ENCODE measurements at regions not wholly inside any gene's neighbourhood (a gene's known extent, or its start where the extent isn't known, plus 50 kb on each side); places are given as distances from the start of the nearest gene placed in this dataset.

DNA sequence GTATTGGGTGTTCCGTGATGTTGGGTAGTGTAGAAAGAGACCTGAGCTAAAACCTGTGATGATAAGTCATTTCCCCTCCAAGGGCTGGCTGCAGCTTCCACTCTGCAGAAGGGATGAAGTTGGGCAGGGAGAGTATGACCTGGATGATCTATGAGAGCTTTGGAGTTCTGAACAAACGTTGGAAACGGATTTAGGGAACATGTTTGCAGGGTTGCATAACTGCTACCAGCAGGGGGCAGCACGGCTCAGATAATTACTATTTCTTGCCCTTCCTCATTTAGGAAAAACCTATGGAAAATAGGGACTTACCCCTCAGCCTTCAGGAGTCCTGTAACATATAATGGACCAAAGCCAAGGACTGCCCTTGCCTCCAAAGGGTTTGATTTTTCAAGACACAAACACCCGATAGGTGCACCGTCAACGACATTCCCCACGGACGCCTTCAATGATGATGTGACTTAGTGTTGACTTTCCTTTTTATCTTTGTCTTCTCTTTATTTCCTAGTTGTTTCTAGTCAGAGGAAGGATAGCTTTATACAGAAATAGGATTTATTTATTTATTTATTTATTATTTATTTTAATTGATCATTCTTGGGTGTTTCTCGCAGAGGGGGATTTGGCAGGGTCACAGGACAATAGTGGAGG is 164.9 kb upstream of the SASH1 start:
- H3K36me3 ChIP-seq = no peaks in the 10 kb centered on the region
- TF ChIP-seq, protein P1, sequence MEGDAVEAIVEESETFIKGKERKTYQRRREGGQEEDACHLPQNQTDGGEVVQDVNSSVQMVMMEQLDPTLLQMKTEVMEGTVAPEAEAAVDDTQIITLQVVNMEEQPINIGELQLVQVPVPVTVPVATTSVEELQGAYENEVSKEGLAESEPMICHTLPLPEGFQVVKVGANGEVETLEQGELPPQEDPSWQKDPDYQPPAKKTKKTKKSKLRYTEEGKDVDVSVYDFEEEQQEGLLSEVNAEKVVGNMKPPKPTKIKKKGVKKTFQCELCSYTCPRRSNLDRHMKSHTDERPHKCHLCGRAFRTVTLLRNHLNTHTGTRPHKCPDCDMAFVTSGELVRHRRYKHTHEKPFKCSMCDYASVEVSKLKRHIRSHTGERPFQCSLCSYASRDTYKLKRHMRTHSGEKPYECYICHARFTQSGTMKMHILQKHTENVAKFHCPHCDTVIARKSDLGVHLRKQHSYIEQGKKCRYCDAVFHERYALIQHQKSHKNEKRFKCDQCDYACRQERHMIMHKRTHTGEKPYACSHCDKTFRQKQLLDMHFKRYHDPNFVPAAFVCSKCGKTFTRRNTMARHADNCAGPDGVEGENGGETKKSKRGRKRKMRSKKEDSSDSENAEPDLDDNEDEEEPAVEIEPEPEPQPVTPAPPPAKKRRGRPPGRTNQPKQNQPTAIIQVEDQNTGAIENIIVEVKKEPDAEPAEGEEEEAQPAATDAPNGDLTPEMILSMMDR (IDR thresholded peaks at IDR 0.05) = peak; percentile 71
- H3K27me3 ChIP-seq = no peaks in the 10 kb centered on the region
- H3K4me1 ChIP-seq = no peaks in the 10 kb centered on the region
- H3K27ac ChIP-seq = no peak overlapping the region
- peak; percentile 69 for DNase-seq
- intact Hi-C loops (cut with DNase I) = loop anchor here (2.0 to 10.0 kb wide), 3 partner anchors 71 to 783 kb away; no protein-coding TSS in a partner anchor
- no peaks in the 10 kb centered on the region for H3K9me3 ChIP-seq
- H3K4me3 ChIP-seq = no peak overlapping the region
- H3K9ac ChIP-seq (ENCODE audit: low read depth in 2 of 2, low read length in 2 of 2) = no peak overlapping the region

DNA sequence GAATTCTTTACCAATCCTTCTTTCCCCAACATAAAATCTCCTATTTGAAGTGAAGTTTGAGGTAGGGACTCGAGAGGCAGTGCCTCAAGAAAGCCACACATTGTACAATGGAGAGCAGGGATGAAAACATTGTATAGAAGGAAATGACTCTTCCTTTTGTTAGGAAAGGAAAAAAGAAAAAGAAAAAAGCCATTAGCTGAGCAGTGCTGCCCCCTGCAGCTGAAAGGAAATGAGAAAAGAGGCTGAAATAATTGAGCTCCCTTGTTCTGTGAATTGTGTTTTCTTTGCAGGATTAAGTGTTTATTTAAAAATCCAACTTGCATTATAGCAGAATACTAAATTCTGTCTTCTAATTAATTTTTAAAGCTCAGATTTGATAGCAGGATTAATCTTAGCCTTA is 162.9 kb upstream of the SASH1 start:
- TF ChIP-seq, protein P1 (IDR thresholded peaks at IDR 0.05) = peak; percentile 35
- Histone ChIP-seq H3K4me1 (no peaks in the 10 kb centered on the region), H3K27me3 (no peaks in the 10 kb centered on the region), H3K36me3 (no peaks in the 10 kb centered on the region), H3K9ac (ENCODE audit: low read depth in 2 of 2, low read length in 2 of 2) (no peak overlapping the region), H3K9me3 (no peaks in the 10 kb centered on the region), H3K27ac (no peak overlapping the region), H3K4me3 (no peak overlapping the region)
- DNase-seq = no peak
- intact Hi-C loops (cut with DNase I) = loop anchor here (10.0 kb wide), 1 partner anchor 785 kb away; no protein-coding TSS in a partner anchor

DNA sequence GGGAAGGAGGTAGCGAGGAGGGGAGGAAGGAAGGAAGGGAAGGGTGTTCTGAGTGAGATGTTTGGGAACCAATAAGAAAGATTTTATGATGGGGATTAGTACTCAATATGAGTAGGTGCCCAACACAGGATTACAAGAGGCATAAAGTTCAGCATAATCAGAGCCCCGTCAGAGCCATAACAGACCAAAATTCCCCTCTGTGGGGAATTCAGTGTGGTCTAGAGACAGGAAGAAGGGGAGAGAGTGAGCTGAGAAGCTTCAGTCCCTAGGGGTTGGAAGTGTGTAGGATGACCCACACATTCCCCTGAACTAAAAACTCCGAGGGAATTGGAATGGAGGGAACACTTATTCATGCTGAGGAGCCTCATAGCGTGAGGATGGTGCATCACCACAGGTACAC is 160.3 kb upstream of the SASH1 start:
- Histone ChIP-seq H3K27ac (no peak overlapping the region), H3K9me3 (no peaks in the 10 kb centered on the region), H3K27me3 (no peaks in the 10 kb centered on the region), H3K9ac (ENCODE audit: low read depth in 2 of 2, low read length in 2 of 2) (no peak overlapping the region), H3K4me1 (no peaks in the 10 kb centered on the region), H3K36me3 (no peaks in the 10 kb centered on the region), H3K4me3 (no peak overlapping the region)
- DNase-seq = no peak
- intact Hi-C loops (cut with DNase I) = no loop called here
- TF ChIP-seq, protein P1 (IDR thresholded peaks at IDR 0.05) = no peak

DNA sequence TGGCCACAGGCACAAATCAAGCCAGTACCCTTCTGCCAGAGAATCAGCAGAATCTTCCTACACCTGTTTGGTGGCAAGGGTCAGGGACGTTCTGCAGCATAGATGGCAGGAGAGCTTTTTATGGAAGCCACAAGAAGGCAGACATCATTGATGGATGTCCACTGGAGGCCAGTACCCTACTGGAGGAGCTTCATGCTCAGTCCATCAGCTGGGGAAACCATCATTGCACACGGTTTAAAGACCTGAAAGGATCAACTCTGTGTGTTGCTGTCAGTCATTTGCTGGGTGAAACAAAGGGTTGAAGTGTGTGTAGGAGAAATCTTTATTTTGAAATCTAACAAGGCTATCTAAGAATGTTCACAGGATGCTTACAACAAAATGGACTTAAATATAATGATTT is 158.9 kb upstream of the SASH1 start:
- TF ChIP-seq, protein P1 (IDR thresholded peaks at IDR 0.05) = no peak
- Histone ChIP-seq H3K36me3 (no peaks in the 10 kb centered on the region), H3K27ac (no peak overlapping the region), H3K4me3 (no peak overlapping the region), H3K9me3 (no peaks in the 10 kb centered on the region), H3K27me3 (no peaks in the 10 kb centered on the region), H3K4me1 (no peaks in the 10 kb centered on the region), H3K9ac (ENCODE audit: low read depth in 2 of 2, low read length in 2 of 2) (no peak overlapping the region)
- intact Hi-C loops (cut with DNase I) = no loop called here
- DNase-seq = no peak

DNA sequence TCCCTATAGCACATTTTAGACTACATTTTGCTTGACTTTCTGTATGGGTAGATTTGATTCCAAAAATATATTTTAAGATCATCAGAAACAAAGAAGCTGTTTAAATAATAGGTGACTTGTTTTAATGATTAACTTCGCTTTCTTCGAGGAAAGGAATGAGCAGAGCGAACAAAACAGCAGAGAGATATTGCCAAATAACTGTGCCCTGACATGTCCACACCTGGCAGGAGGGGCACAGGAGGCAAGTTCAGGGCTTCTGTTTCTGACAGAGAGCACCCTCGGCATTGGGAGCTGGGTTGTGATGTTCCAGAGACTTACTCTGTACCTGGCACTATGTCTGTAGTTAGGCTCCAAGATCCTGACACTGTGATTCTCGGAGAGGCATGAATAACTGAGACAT is 155.7 kb upstream of the SASH1 start:
- TF ChIP-seq, protein P1 (IDR thresholded peaks at IDR 0.05) = no peak
- no peak for DNase-seq
- no peak overlapping the region for H3K9ac ChIP-seq (ENCODE audit: low read depth in 2 of 2, low read length in 2 of 2)
- H3K36me3 ChIP-seq = no peaks in the 10 kb centered on the region
- H3K4me3 ChIP-seq = no peak overlapping the region
- no peaks in the 10 kb centered on the region for H3K9me3 ChIP-seq
- no peak overlapping the region for H3K27ac ChIP-seq
- intact Hi-C loops (cut with DNase I) = no loop called here
- H3K27me3 ChIP-seq = no peaks in the 10 kb centered on the region
- H3K4me1 ChIP-seq = peaks cover 4% of the 10 kb centered on the region

Data from colonic mucosa (tissue), 4 donors.